Suppressor macrophage (primary cell): ENCODE measurements at regions not wholly inside any gene's neighbourhood (a gene's known extent, or its start where the extent isn't known, plus 50 kb on each side); places are given as distances from the start of the nearest gene placed in this dataset.

Experiments
- DNase-seq, 4 experiments: peaks; one replicate each; pipeline ENCODE4 v3.0.0-alpha.2; 2020 to 2022

DNA sequence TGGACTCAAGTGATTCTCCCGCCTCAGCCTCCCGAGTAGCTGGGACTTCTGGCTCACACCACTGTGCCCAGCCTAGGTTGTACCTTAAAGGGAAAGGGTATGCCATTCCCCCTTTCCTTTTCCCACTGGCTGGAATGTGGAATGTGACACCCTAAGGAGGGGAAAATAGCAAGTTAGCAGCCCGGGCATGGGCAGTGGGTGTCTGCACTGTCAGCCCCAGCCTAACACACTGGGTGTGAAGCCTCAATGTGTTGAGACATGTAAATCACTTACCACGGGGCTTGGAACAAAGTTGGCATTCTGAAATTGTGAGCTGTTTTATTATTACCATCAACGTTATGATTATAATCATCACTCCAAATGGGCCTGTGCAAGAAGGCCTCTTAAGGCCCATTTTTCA lies 80.8 kb upstream of the PTPN1 start:
- DNase-seq: no peak

DNA sequence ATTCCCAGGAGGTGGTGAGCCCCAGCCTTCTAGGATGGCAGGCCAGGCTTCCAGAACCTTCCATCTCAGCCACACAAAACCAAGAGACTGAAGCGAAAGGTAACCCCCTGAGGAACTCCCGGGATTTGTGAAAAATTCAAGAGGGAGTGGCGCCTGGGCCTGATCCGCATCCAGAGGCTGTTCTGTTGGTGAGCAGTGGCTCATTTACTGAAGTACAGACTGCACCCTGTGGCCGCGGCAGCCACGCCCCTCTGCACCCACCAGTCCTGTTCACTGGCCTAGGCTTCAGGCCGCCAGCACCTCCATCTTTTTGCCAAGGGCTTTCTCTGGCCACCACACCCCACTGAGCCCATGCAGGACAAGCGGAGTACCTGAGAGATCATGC lies 79.1 kb upstream of the PTPN1 start:
- no peak for DNase-seq

DNA sequence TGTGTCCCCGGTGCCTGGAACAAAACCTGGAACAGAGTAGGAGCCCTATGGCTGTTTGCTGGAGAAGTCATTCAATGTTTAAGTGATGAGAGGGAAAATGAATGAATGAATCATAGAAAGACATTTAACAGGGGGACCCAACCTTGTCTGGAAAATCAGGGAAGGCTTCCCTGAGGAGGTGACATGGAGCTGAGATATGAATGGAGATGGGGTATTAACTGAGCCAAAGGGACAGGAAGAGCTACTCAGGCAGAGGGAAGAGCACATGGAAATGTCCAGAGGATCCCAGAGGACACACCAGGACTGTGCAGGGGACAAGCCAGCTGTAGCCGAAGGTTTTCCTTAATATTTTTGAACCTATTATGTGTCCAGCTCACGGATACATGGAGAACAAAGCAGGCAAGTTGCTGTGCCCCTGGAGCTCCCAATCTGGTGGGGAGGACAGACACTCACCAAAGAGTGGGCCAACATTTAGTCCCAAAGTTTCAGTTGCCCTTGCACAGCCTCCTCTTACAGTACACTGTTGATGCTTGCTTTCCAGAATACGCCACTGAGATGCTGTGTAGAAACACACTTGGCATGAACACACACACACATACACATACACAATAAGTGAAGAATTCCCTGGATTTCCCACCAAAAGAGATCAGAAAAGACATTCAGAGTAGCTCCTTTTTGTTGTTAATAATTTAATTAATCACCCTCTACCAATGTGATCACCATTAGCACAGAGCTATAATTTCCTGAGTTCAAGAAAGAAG lies 77.0 kb upstream of the PTPN1 start:
- no peak for DNase-seq

DNA sequence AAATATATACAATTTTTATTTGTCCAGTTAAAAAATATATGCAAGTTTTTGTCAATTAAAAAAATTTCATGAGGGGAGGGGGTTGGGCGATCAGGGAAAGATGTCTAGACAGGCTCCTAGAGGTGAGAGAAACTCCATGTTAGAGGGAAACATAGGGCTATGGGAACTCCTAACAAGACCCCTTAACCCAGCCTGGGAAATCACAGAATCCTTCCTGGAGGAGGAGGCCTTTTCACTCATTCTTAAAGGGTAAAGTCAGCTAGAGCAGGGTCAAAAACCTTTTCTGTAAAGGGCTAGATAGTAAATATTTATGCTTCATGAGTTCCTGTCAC lies 75.9 kb upstream of the PTPN1 start:
- no peak for DNase-seq

DNA sequence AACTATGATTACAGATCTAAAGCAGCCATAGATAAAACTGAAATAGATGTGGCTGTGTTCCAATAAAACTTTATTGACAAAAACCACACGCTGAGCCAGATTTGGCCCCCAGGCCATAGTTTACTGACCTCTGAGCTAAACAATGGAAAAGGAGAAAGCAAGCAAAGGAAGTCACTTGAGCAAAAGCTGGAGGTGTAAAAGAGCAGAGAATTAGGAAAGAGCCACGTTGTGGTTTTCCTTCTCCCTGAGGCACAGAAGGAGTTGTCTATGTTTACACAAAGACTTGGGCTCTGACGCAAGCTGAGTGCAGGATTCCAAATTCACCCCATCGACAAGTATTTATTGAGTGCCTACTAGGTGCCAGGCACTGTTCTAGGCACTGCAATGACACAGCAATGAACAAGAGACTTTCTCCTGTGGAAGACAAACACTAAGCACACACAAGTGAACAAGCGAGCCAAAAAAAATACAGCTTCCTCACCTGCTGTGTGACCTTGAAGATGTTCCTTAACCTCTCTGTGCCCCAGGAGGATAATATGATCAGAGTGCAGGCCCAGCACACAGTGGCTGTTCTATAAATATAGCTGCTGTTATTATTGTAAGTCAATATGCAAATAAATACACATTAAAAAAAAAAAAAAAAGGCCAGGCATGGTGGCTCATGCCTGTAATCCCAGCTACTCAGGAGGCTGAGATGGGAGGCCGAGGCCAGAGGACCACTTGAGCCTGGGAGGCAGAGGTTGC lies 75.4 kb upstream of the PTPN1 start:
- DNase-seq: peak; percentile 71 to 93 (median 86)

DNA sequence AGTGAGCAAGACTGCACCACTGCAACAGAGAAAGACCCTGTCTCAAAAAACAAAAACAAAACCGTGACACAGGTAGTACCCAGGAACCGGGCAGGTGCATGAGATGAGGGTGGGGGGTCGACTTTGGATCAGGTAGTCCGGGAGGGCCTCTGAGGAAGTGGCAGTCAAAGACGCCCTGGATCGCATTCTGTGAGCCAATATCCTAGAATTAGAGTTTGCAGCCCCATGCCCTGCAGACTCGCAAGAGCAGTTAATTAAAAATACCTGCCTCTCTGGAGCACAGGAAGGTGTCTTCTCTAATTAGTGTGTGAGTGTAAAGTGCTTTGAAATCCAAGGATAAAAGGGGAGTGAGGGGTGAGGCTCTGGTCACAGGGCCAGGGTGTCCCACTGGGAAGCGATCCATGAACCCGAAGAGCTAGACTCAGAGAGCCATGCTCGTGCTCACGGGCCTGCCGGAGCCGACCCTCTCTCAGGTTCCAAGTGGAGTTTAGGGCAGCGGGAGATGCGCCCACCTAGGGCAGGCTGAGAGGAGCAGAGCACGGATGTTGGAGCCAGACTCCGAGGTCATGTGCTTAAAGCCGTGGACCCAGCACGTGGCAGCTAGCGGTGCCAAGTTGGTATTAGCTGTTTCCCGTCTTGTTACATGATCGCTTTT lies 74.7 kb upstream of the PTPN1 start:
- DNase-seq: no peak

DNA sequence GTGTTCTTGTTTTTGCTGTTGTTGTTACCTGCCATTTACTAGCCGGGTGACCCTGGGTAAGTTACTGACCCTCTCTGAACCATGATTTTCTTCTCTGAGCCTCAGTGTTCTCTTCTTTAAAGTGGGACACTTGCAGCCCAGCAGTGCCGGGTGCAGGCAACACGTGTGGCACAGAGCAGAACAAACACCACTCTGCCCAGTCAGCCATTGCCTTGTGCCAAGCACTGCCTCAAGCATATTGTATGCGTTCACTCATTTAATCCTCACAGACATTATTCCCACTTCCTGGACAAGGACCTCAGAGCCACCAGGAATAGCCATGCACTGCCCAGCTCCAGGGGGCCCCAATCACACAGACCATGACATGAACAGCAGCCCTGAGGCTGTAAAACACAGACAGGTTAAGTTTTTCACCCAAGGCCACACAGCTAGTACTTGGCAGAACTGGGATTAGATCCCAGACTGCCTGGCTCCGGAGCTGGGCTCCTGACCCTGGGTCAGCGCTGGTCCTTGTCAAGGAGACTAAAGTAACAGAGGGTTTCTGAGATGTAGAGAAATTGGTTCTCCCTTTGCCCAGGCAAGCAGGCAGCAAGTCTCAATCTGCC lies 74.0 kb upstream of the PTPN1 start:
- DNase-seq: no peak

DNA sequence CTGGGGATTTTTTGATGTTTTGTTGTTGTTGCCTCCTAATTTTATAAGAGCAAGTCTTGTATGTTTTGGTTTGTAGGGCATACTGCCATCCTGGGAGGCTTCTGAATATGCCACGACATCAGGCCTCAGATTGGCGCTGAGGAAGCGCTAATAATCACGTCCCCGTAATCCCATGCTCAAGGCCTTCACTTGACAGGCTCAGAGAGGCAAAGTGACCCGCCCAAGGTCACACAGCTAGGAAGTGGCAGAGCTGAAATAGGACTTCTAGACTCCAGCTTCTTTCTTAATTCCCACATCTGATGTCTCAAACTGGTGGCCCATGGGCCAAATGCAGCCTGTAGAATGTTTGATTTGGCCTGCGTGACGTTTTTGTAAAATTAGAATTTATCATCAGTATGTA lies 73.5 kb upstream of the PTPN1 start:
- DNase-seq: no peak

DNA sequence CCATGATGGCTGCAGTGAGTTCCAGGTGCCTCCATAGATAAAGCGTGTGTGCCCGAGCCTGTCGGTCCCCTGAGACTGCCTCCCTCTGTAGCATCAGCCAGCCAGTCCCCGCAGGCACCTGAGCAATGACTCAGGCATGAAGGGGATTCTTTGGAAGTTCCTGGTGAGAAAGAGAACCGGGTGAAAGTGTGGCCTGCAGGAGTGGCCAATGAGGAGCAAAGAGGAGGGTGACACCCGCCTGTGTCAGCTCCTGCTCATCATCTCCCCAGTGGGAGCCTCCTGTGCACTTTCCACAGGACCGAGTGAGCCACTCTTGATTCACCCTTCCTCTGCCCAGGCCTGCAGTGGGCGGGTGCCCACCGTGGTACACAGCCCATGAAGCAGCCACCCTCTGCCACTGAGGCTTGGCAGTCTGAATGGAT lies 71.2 kb upstream of the PTPN1 start:
- DNase-seq: peak; percentile 54 to 83 (median 76)

DNA sequence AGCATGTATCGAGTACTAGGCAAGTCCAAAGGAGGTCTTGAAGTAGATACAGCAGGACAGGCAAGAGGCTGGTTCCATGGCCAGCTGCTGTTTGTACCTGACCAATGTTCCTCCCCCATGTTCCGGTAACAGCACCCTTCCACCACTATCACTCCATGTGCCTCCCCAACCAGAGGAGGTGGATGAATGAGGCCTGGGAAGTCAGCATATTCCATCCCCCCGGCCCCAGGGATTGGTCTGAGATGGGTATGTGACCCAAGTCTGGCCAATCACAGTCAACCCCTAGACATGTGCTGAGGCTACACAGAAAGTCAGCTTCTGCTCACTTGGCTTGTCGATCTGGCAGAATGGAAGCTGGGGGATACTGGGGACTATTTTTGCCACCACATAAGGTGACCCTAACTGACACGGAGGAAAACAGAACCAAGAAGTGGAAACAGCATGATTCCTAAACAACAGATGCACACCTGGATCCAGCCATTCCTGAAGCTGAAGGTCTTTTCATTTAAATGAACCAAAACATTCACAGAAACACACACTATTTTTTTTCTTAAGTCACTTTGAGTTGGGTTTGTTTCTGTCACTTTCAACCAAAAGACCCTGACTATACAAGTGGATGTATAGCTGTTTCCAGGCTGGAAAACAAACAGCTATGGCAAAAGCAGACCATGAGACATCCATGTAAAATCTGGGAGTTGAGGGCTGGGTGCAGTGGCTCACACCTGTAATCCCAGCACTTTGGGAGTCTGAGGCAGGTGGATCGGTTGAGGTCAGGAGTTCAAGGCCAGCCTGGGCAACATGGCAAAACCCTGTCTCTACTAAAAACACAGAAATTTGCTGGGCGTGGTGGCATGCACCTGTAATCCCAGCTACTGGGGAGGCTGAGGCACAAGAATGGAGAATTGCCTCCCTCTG lies 70.4 kb upstream of the PTPN1 start:
- DNase-seq: no peak

DNA sequence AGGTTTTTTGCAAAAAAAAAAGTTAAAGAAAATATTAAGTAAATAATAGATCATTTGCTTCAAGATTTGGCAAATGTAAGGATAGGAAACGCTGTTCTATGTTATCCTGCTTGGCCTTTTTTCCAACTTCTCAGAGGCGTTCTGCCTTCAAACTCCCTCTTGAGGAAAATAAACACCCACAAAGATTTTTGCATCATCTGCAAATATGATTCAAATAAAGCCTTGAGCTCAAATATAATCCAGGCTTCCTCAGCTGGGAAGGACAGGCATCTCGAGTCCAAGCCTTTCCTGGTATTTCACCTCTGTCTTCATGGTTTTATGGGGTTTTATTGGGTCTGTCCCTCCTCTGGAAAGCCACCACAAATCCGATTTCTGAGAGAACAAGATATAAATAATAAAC lies 67.7 kb upstream of the PTPN1 start:
- no peak for DNase-seq

DNA sequence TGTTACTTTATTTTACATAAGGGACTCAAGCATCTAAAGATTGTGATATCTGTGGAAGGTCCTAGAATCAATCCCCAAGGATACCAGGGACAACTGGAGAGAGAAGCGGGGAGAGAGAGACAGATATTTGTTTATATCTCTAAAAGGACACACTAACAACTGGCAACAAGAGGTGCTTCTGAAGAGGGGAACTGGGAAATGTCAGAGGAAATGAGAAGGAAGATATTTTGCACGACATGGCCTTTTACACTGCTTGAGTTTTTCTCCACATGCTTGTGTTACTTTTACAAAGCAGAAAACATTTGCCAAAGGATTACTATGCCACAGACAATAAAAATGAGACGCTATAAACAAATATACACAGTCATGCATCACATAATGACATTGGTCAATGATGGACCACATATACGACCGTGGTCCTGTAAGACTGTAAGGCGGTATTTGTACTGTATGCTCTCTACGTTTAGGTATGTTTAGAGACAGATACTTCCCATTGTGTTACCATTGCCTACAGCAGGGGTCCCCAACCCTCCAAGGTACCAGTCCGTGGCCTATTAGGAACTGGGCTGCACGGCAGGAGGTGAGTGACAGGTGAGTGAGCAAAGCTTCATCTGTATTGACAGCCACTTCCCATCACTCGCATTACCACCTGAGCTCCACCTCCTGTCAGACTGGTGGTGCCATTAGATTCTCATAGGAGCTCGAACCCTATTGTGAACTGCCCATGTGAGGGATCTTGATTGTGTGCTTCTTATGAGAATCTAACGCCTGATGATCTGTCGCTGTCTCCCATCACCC lies 64.6 kb upstream of the PTPN1 start:
- DNase-seq: peak in 2 of 4 experiments; percentile 58 to 66

DNA sequence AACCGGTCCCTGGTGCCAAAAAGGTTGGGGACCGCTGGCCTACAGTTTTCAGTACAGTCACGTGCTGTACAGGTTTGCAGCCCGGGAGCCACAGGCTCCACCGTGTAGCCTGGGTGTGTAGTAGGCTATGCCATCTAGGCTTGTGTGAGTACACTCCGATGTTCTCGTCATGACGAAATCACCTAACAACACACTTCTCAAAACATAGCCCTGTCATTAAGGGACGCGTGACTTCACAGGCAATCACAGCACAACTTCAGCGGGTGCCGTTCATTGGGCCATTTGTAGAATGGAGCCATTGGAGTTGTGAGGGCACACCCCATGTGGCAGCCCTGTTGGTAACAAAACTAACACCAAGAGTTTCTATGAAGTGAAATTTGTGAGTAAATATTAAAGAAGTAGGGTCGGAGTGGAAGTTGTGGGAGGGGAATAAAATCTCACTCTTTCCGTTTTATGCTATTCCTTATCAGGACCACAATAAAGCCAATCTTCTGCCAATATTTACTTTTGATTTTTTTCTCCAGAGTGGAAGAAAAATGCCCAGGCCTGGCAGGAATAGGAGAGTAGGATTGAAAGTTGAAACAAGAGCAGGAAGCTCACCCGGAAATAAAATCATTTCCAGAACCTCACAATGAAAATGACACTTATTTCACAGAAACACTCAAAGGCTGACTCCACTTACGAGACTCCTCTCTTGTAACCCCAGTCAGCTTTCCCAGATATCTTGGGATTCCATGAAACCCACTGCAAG lies 63.7 kb upstream of the PTPN1 start:
- DNase-seq: peak; percentile 54 to 78 (median 60)

DNA sequence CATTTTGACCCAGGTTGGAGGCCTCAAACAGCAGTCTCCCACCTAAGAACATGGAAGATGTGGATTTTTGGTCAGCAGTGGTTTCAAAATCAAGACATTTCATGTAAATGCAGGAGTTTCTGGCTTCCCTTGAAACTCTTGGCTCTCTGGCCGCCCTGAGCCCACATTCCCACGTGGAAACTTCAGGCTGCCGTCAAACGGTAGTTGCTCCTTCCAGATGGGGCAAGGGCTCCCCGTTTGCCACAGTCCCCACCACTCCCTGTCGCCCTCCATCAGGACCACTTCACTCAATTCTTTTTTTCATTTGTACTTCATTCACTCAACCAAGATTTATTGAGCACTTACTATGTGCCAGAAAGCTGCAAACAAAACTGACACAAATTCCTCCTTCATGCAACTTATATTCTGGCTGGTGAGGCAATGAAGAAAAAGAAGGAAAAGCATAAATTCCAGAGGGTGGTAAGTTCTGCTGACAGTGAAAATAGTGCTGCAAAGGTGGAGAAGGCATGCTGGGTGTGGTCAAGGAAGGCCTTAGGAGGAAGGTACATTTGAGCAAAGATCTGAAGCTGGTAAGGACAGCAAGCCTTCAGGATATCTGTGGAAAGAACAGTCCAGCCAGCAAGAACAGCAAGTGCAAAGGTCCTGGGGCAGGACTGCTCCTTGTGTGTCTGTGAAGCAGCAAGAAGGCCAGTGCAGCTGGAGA lies 62.9 kb upstream of the PTPN1 start:
- no peak for DNase-seq

DNA sequence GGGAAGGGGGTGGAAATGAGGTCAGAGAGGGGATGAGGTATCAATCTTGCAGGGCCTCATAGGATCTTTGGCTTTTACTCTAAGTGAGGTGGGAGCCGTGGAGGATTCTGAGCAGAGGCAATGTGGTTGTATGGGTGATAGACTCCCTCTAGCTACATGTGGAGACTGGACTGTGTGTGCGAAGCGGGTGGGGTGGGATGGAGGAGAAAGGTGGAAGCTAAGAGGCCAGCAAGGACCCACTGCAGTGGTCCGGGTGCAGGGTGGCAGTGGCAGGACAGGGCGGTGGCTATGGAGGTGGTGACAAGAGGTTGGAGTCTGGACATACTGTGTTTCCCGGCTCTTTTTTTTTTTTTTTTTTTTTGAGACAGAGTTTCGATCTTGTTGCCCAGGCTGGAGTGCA lies 62.4 kb upstream of the PTPN1 start:
- no peak for DNase-seq

DNA sequence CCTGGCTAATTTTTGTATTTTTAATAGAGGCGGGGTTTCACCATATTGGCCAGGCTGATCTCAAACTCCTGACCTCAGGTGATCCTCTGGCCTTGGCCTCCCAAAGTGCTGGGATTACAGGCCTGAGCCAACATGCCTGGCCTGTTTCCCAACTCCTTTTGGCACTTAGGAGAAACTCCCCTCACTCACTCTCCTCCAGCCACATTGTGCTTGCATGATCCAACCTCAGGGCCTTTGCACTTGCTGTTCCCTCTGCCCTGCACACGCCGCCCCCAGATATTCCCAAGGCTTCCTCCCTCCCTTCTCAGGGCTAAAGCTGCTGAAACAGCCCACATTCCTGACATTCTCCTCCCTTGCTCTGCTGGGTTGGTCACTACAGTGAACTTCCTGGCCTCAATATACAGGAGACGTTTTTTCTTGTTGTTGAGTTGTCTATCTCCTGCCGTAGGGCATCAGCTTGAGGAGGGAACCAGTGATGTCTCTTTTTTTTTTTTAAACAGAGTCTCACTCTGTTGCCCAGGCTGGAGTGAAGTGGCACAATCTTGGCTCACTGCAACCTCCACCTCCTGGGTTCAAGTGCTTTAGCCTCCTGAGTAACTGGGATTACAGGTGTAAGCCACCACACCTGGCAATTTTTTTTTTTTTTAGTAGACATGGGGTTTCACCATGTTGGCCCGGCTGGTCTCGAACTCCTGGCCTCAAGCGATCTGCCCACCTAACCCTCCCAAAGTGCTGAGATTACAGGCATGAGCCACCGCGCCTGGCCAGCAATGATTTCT lies 61.4 kb upstream of the PTPN1 start:
- peak in 2 of 4 experiments; percentile 30 to 31 for DNase-seq

DNA sequence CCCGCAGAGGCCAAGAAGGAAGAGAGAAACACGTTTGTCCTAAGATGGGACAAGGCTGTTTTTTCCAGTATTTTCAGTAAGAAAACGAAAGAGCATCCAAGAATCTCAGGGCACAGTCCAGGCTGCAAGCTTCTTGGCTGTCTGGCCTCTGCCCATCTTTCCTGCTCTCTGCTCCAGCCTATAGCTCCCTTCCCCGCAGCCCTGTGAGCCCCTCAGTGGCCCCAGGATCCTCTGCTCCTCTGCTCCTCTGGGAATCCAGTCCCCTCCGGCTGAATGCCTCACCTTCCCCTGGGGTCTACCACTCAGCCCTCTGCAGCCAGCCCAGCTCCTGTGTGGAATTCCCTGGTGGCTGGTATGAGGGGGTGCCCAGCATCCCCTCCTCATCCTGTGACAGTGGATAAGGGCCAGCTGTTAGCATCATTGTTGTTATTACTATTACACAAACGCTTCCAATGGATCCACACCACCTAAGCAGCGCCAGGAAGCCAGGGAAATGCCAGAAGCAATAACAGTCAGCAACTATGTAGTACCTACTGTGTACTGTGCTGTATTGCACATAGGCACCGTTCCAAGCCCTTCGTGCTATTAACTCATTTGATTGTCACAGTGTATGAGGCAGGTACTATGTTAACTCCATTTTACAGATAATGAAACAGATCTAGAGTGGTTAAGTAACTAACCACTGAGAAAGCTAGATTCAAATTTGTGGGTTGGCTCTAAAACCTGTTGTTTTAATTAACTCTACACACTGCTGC lies 60.3 kb upstream of the PTPN1 start:
- DNase-seq: no peak

DNA sequence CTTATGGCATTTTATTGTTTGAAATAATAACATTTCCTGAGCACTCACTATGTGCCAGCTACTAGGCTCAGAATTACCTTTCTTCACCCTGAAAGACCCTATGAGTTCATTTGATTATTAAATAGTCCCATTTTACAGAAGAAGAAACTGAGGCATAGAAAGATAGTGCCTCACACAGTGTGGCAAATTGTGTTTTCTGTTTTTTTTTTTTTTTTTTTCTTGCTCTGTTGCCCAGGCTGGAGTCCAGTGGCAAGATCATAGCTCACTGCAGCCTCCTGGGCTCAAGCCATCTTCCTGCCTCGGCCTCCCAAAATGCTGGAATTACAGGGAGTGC lies 59.7 kb upstream of the PTPN1 start:
- no peak for DNase-seq
